ENCODE measurements at regions not wholly inside any gene's neighbourhood (a gene's known extent, or its start where the extent isn't known, plus 50 kb on each side); places are given as distances from the start of the nearest gene placed in this dataset.

- no peak for TF ChIP-seq CTCF (IDR thresholded peaks at IDR 0.05)
- no peak for TF ChIP-seq POLR2A (IDR thresholded peaks at IDR 0.05)
Observed at GRCh38 chr4:79684516-79684915, 276.5 kb upstream of the GK2 start.

All from ovary (tissue), 3 donors.